ENCODE measurements at regions not wholly inside any gene's neighbourhood (a gene's known extent, or its start where the extent isn't known, plus 50 kb on each side); places are given as distances from the start of the nearest gene placed in this dataset.
A peak's percentile ranks its signal among the peaks of the same experiment; 100 is the strongest.
"Not testable (repeated sequence)": the region's sequence is repeated elsewhere in the genome, so short reads cannot be mapped to it uniquely, and the experiment has no call there.

- DNase-seq (ENCODE audit: insufficient read length, low spot score), result no peak
- FAIRE-seq, result no peak
- TF ChIP-seq POLR2A (IDR thresholded peaks at IDR 0.05; ENCODE audit: low read depth, low read length) (no peak), PAX5 (IDR thresholded peaks at IDR 0.05; ENCODE audit: insufficient read depth, low read length, severe bottlenecking) (no peak), POLR2AphosphoS5 (IDR thresholded peaks at IDR 0.05; ENCODE audit: low read depth, low read length) (no peak), TAF1 (IDR thresholded peaks at IDR 0.05; ENCODE audit: low read depth, low read length) (no peak), SPI1 (IDR thresholded peaks at IDR 0.05; ENCODE audit: low read depth, low read length) (no peak), POU2F2 (IDR thresholded peaks at IDR 0.05; ENCODE audit: low read depth, low read length) (no peak)
These were observed 154.3 kb upstream of the EOLA2 start for GRCh38 chrX:150092549-150092948.

GRCh38 chrX:150094375-150094774 is 156.1 kb upstream of the EOLA2 start:
- DNase-seq (ENCODE audit: insufficient read length, low spot score), result no peak
- FAIRE-seq, result no peak
- no peak for TF ChIP-seq PAX5 (IDR thresholded peaks at IDR 0.05; ENCODE audit: insufficient read depth, low read length, severe bottlenecking)
- no peak for TF ChIP-seq TAF1 (IDR thresholded peaks at IDR 0.05; ENCODE audit: low read depth, low read length)
- TF ChIP-seq SPI1 (IDR thresholded peaks at IDR 0.05; ENCODE audit: low read depth, low read length), result no peak
- TF ChIP-seq POLR2AphosphoS5 (IDR thresholded peaks at IDR 0.05; ENCODE audit: low read depth, low read length), result no peak
- no peak for TF ChIP-seq POU2F2 (IDR thresholded peaks at IDR 0.05; ENCODE audit: low read depth, low read length)
- no peak for TF ChIP-seq POLR2A (IDR thresholded peaks at IDR 0.05; ENCODE audit: low read depth, low read length)

- DNase-seq (ENCODE audit: insufficient read length, low spot score) (no peak), FAIRE-seq (no peak)
- TF ChIP-seq POLR2A (IDR thresholded peaks at IDR 0.05; ENCODE audit: low read depth, low read length) (no peak), SPI1 (IDR thresholded peaks at IDR 0.05; ENCODE audit: low read depth, low read length) (no peak)
These were observed 156.7 kb upstream of the EOLA2 start for GRCh38 chrX:150094996-150095395.

GRCh38 chrX:150099316-150099715 is 161.0 kb upstream of the EOLA2 start:
- FAIRE-seq (no peak), DNase-seq (ENCODE audit: insufficient read length, low spot score) (no peak)
- TF ChIP-seq POU2F2 (IDR thresholded peaks at IDR 0.05; ENCODE audit: low read depth, low read length) (no peak), TAF1 (IDR thresholded peaks at IDR 0.05; ENCODE audit: low read depth, low read length) (no peak), POLR2A (IDR thresholded peaks at IDR 0.05; ENCODE audit: low read depth, low read length) (no peak), POLR2AphosphoS5 (IDR thresholded peaks at IDR 0.05; ENCODE audit: low read depth, low read length) (no peak), PAX5 (IDR thresholded peaks at IDR 0.05; ENCODE audit: insufficient read depth, low read length, severe bottlenecking) (no peak), SPI1 (IDR thresholded peaks at IDR 0.05; ENCODE audit: low read depth, low read length) (no peak)

- TF ChIP-seq PAX5 (IDR thresholded peaks at IDR 0.05; ENCODE audit: insufficient read depth, low read length, severe bottlenecking) (no peak), SPI1 (IDR thresholded peaks at IDR 0.05; ENCODE audit: low read depth, low read length) (no peak), POLR2A (IDR thresholded peaks at IDR 0.05; ENCODE audit: low read depth, low read length) (no peak), POLR2AphosphoS5 (IDR thresholded peaks at IDR 0.05; ENCODE audit: low read depth, low read length) (no peak), TAF1 (IDR thresholded peaks at IDR 0.05; ENCODE audit: low read depth, low read length) (no peak), POU2F2 (IDR thresholded peaks at IDR 0.05; ENCODE audit: low read depth, low read length) (no peak)
- DNase-seq (ENCODE audit: insufficient read length, low spot score) (no peak), FAIRE-seq (no peak)
These were observed 162.0 kb upstream of the EOLA2 start for GRCh38 chrX:150100261-150100660.

- TF ChIP-seq TAF1 (IDR thresholded peaks at IDR 0.05; ENCODE audit: low read depth, low read length) (no peak), POU2F2 (IDR thresholded peaks at IDR 0.05; ENCODE audit: low read depth, low read length) (no peak), PAX5 (IDR thresholded peaks at IDR 0.05; ENCODE audit: insufficient read depth, low read length, severe bottlenecking) (no peak), SPI1 (IDR thresholded peaks at IDR 0.05; ENCODE audit: low read depth, low read length) (no peak), POLR2A (IDR thresholded peaks at IDR 0.05; ENCODE audit: low read depth, low read length) (no peak), POLR2AphosphoS5 (IDR thresholded peaks at IDR 0.05; ENCODE audit: low read depth, low read length) (no peak)
- FAIRE-seq, result peak; percentile 28
- no peak for DNase-seq (ENCODE audit: insufficient read length, low spot score)
These were observed 180.2 kb upstream of the EOLA2 start for GRCh38 chrX:150118476-150118875.

- FAIRE-seq (no peak), DNase-seq (ENCODE audit: insufficient read length, low spot score) (no peak)
These were observed 181.0 kb upstream of the EOLA2 start for GRCh38 chrX:150119323-150119722.

GRCh38 chrX:150125045-150125444 is 186.8 kb upstream of the EOLA2 start:
- not testable (repeated sequence) for DNase-seq (ENCODE audit: insufficient read length, low spot score); FAIRE-seq

More at GRCh38 chrX:150119323-150119722, 181.0 kb upstream of the EOLA2 start:
- no peak for TF ChIP-seq POU2F2 (IDR thresholded peaks at IDR 0.05; ENCODE audit: low read depth, low read length)
- no peak for TF ChIP-seq SPI1 (IDR thresholded peaks at IDR 0.05; ENCODE audit: low read depth, low read length)
- no peak for TF ChIP-seq PAX5 (IDR thresholded peaks at IDR 0.05; ENCODE audit: insufficient read depth, low read length, severe bottlenecking)
- TF ChIP-seq POLR2AphosphoS5 (IDR thresholded peaks at IDR 0.05; ENCODE audit: low read depth, low read length), result no peak
- TF ChIP-seq POLR2A (IDR thresholded peaks at IDR 0.05; ENCODE audit: low read depth, low read length), result no peak
- TF ChIP-seq TAF1 (IDR thresholded peaks at IDR 0.05; ENCODE audit: low read depth, low read length), result no peak

GRCh38 chrX:150127216-150127615 is 188.9 kb upstream of the EOLA2 start:
- FAIRE-seq, result no peak
- no peak for TF ChIP-seq POU2F2 (IDR thresholded peaks at IDR 0.05; ENCODE audit: low read depth, low read length)
- no peak for TF ChIP-seq POLR2A (IDR thresholded peaks at IDR 0.05; ENCODE audit: low read depth, low read length)
- TF ChIP-seq PAX5 (IDR thresholded peaks at IDR 0.05; ENCODE audit: insufficient read depth, low read length, severe bottlenecking), result no peak
- no peak for TF ChIP-seq SPI1 (IDR thresholded peaks at IDR 0.05; ENCODE audit: low read depth, low read length)
- TF ChIP-seq TAF1 (IDR thresholded peaks at IDR 0.05; ENCODE audit: low read depth, low read length), result no peak
- no peak for TF ChIP-seq POLR2AphosphoS5 (IDR thresholded peaks at IDR 0.05; ENCODE audit: low read depth, low read length)
- DNase-seq (ENCODE audit: insufficient read length, low spot score), result no peak

- no peak for DNase-seq (ENCODE audit: insufficient read length, low spot score)
- no peak for TF ChIP-seq PAX5 (IDR thresholded peaks at IDR 0.05; ENCODE audit: insufficient read depth, low read length, severe bottlenecking)
- no peak for TF ChIP-seq POLR2AphosphoS5 (IDR thresholded peaks at IDR 0.05; ENCODE audit: low read depth, low read length)
- no peak for TF ChIP-seq POU2F2 (IDR thresholded peaks at IDR 0.05; ENCODE audit: low read depth, low read length)
- TF ChIP-seq POLR2A (IDR thresholded peaks at IDR 0.05; ENCODE audit: low read depth, low read length), result no peak
- no peak for TF ChIP-seq TAF1 (IDR thresholded peaks at IDR 0.05; ENCODE audit: low read depth, low read length)
- TF ChIP-seq SPI1 (IDR thresholded peaks at IDR 0.05; ENCODE audit: low read depth, low read length), result no peak
- no peak for FAIRE-seq
These were observed 205.6 kb upstream of the EOLA2 start for GRCh38 chrX:150143721-150144440.
